Caki2 (cell line): ENCODE measurements at regions not wholly inside any gene's neighbourhood (a gene's known extent, or its start where the extent isn't known, plus 50 kb on each side); places are given as distances from the start of the nearest gene placed in this dataset.
"Not testable (repeated sequence)": the region's sequence is repeated elsewhere in the genome, so short reads cannot be mapped to it uniquely, and the experiment has no call there.

Experiments used
- DNase-seq: peaks from one replicate; pipeline ENCODE4 v3.0.0-alpha.2; 2015; ENCODE audit warnings: low read depth
- in situ Hi-C: cut with HindIII; loops from 2 replicates; pipeline ENCODE4 v1.10.0; 2016; ENCODE audit warnings: low sequenced_read_pairs, low pct_unique_long_range_greater_than_20kb, mixed read lengths

DNA sequence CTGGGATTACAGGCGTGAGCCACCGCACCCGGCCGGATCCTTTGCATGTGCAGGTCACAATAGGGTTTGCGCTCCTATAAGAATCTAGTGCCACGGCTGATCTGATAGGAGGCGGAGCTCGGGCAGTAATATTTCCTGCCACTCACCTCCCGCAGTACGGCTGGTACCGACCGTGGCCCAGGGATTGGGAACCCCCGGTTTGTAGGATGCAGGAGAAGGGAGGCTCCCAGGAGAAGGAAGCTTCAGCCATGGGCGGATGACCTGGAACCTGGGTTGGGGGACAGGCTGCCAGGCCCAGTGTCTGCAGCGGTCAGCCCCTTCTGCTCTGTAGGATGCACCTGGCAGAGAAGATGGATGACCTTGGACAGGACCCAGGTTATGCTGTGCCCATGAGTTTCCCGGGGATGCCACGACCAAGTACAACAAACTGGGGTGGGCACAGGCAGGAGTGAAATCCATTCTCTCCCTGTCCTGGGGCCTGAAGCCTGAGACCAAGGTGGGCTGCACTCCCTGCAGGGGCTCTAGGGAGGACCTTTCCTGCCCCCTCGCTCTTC, 818.9 kb downstream of the BRD1 start:
- in situ Hi-C loops, result no loop called here
- DNase-seq, result no peak

- in situ Hi-C loops, result no loop called here
- no peak for DNase-seq
Measured at GRCh38 chr22:49007013-49007653, 820.5 kb downstream of the BRD1 start.

GRCh38 chr22:49006207-49007012, 821.3 kb downstream of the BRD1 start:
- in situ Hi-C loops, result no loop called here

DNA sequence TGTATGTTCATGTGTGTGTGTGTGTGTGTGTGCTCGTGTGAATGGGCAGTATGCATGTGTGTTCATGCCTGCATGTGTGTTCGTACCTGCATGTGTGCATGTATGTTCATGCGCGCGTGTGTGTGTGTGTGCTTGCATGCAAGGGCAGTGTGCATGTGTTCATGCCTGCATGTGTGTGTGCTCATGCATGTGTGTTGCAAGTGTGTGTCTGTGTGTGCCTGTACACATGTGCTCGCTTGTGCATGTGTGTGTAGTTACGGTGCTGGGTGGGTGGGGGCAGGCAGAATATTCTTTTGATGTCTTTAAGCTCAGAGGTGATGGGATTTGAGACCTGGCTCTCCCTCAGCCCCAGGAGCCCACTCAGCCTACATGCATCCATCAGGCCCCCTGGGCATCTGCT, 822.1 kb downstream of the BRD1 start:
- no peak for DNase-seq
- in situ Hi-C loops, result no loop called here

More at GRCh38 chr22:49006207-49007012, 821.3 kb downstream of the BRD1 start:
- no peak for DNase-seq

DNA sequence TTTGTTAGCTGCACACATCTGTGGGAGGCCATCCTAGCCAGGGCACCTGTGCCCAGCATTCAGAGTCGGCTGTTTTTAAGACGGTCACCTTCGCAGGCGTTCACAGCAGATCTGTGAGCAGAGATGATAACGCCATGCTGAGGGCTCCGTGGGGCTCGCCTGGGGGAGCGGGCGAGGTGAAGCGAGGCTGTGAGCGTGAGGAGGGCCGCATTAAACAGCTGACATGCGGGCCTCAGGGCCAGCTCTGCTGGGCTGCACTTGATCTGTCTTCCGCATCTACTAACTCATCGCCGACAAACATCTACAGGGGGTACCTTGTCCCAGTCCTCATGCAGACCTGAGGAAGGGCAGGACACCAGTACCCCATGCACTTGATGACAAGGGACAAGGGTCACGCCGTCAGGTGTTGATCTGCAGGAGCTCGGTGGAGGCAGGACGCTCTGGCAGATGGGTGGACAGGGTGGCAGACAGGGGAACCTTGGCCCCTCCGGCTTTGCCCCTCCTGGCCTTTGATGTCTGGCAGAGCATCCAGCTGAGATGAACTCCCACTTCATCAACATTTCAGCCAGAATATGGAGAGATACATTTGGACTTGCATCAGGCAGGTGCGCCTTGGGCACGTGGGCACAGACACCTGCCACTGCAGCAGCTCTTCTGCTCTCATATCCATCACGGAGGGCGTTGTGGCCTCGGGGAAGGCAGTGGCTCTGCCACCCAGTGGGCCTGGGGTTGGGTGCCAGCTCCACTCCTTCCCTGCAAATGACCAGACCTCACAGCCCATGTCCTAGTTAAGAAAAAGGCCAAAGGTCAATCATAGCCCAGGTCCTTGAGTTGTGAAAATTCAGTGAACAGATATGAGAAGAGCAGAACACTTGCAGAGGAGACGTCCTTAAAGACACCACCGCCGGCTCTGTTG, 822.9 kb downstream of the BRD1 start:
- no peak for DNase-seq
- in situ Hi-C loops, result no loop called here

DNA sequence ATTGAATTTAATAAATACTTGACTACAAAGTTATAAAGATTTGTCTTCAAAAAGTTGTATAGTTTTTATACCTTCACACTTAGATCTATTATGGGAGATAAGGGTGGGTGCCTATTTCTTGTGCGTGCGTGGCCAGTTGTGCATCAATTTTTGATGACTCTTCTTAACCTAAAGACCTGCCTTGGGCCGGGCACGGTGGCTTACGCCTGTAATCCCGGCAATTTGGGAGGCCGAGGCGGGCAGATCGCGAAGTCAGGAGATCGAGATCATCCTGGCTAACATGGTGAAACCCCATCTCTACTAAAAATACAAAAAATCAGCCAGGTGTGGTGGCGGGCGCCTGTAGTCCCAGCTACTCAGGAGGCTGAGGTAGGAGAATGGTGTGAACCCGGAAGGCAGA, 830.1 kb downstream of the BRD1 start:
- in situ Hi-C loops, DNase-seq: not testable (repeated sequence)

DNA sequence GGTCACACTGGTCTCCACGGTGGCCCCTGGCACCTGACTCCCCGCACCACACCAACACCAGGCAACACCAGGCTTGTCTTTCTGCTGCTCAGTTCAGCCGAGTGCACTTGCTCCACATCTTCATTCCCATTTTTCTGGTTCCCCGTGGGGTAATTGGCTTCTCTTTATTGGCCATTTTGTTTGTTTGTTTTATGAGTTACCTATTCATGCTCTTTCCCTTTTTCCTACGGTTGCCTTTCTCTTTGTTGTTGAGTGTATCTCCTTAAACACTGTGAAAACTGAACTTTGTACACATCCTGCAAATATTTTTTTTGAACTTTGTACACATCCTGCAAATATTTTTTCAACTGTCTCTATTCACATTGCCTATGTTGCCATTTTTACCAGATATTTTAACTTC, 834.0 kb downstream of the BRD1 start:
- no peak for DNase-seq
- in situ Hi-C loops, result no loop called here

GRCh38 chr22:48984639-48985038, 843.0 kb downstream of the BRD1 start:
- in situ Hi-C loops, result no loop called here
- DNase-seq, result no peak

- in situ Hi-C loops, result no loop called here
- DNase-seq, result no peak
Measured at GRCh38 chr22:48982321-48982905, 845.3 kb downstream of the BRD1 start.

- DNase-seq, result no peak
- in situ Hi-C loops, result no loop called here
Measured at GRCh38 chr22:48981371-48982061, 846.2 kb downstream of the BRD1 start.

- DNase-seq, result no peak
- in situ Hi-C loops, result no loop called here
Measured at GRCh38 chr22:48980918-48981317, 846.8 kb downstream of the BRD1 start.

DNA sequence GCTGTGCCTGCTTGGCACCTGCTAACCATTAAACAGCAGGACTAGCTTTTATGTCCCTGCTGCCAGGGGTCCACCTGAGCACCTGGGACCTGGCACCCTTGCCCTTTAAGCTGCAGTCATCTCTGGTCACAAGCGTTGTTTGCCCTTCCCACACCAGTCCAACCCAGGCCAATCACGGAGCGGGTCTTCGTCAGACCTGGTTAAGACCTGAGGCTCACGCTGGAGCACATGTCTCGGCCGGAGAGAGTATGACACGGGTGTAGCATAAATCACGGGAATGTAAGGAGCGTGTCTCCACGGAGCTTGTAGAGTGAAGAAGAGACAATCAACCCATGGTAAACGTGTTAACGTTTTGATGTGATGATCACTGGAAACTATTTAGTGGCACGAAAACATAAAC, 847.3 kb downstream of the BRD1 start:
- in situ Hi-C loops, result no loop called here

DNA sequence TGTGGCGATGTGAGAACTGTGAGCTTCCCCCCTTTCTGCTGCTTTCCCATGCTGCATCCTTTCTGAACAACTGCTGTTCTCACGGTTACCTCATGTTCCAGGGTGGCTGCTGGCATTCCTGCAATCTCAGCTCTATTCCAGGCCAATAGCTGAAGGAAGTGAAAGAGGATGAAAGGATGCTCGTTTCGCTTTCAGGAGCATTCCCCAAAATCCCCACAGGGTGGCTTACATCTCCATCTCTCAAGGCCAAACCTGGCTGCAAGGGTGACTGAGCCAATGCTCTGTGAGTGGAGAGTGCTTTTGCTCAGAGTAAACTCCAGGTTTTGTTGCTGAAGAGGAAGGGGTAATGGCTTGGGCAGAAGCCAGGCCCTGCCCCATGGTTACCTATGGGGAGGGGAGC, 848.2 kb downstream of the BRD1 start:
- in situ Hi-C loops, result no loop called here

More for the DNA sequence above, 847.3 kb downstream of the BRD1 start:
- no peak for DNase-seq

DNA sequence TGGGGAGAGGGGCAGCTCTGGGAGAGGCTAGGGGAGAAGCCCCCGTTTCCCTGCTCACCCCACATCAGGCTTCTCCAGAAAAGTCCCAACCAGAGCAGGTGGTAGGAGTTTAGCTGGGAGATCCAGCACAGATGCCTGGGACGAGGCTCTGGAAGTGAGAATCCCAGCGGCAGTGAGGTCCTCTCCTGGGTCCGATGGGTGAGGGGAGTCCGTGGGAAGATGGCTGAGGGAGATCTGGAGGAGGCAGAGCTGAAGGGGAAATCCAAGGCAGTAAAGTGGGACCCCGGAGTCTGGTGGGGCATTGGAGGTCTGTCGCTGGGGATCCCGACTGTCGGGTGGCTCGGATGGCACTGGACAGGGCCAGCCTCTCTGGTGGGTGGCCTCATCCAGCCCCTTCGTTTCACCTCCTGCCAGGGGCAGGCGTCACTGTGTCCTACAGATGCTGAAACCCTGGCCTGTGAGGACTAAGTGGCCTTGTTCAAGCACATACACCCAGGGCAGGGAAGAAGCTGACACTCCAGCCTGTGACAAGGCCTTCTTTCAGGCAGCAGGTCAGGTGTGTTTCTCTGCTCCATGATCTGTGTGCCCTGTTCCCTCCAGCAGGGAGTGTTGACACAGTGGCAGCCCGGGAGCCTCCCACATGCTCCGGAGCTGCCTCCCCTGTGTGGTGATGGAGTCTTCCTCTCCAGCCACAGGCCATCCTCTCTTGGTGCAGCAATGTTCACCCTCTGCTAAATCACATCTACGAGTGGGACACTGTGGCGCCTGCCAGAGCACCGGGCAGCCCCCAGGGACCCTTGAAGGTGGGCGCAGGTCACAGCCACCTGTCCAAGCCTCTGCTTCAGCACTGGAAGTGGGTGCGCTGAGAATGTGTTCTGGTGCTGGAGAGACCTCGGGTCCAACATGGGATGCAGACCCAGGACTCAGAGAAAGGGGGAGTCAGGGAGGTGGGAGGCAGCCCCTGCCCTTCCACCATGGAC, 850.8 kb downstream of the BRD1 start:
- in situ Hi-C loops, result no loop called here
- DNase-seq, result no peak

More for the DNA sequence above, 848.2 kb downstream of the BRD1 start:
- no peak for DNase-seq

DNA sequence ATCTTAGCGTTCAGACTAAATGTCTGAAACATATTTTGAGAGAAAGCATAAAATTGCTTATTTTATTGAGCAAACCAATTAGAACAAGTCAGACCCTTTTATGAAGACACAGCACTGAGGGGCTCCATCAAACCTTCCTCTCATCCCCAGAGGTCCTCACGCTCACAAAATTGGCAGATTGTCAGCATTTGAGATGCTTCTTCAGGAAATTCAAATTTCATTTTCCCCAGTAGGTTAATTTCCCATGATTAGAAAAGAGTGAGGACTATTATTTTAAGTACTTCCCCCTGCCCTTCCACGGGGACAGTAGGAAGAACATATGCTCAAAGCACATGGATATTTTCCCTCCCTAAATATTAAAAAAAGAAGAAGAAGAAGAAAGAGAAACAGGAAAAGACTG, 851.8 kb downstream of the BRD1 start:
- in situ Hi-C loops, result no loop called here
- no peak for DNase-seq

GRCh38 chr22:48975316-48975741, 852.3 kb downstream of the BRD1 start:
- in situ Hi-C loops, result no loop called here
- no peak for DNase-seq
